Liver (tissue), 8 donors: ENCODE measurements at regions not wholly inside any gene's neighbourhood (a gene's known extent, or its start where the extent isn't known, plus 50 kb on each side); places are given as distances from the start of the nearest gene placed in this dataset.

ENCODE experiments used
- DNase-seq: peaks from one replicate; pipeline ENCODE4 v3.0.0-alpha.2; 2017; ENCODE audit warnings: low spot score
- H3K27ac ChIP-seq, 2 donors: one replicate each; pipeline ENCODE4 v1.7.0; 2013; ENCODE audit warnings: inconsistent platforms in 2 of 2, low read length in 2 of 2, control low read depth in 1 of 2, low read depth in 1 of 2, mild to moderate bottlenecking in 1 of 2
- H3K27me3 ChIP-seq, 4 donors: one replicate each; pipeline versions ENCODE4 v1.6.1 to v1.7.0; 2013; ENCODE audit warnings: low read length in 3 of 4, inconsistent platforms in 1 of 4, mild to moderate bottlenecking in 1 of 4, moderate library complexity in 1 of 4; ENCODE audit not compliant: control insufficient read depth in 4 of 4, insufficient read depth in 4 of 4
- H3K36me3 ChIP-seq, 4 donors: one replicate each; pipeline versions ENCODE4 v1.6.1 to v1.7.0; 2013; ENCODE audit warnings: low read length in 3 of 4, mild to moderate bottlenecking in 3 of 4, low read depth in 1 of 4, moderate library complexity in 1 of 4; ENCODE audit not compliant: control insufficient read depth in 4 of 4, insufficient read depth in 3 of 4
- H3K4me1 ChIP-seq, 4 donors: one replicate each; pipeline versions ENCODE4 v1.6.1 to v1.7.0; 2013; ENCODE audit warnings: low read length in 3 of 4, mild to moderate bottlenecking in 3 of 4, moderate library complexity in 1 of 4; ENCODE audit not compliant: control insufficient read depth in 4 of 4, insufficient read depth in 4 of 4
- H3K4me3 ChIP-seq, 3 donors: one replicate each; pipeline versions ENCODE4 v1.6.1 to v1.7.0; 2013; ENCODE audit warnings: low read length in 3 of 3, control low read depth in 1 of 3, low read depth in 1 of 3, mild to moderate bottlenecking in 1 of 3
- H3K9ac ChIP-seq, 2 donors: one replicate each; pipeline ENCODE4 v1.7.0; 2013; ENCODE audit warnings: low read length in 2 of 2, mild to moderate bottlenecking in 2 of 2, moderate library complexity in 2 of 2, control low read depth in 1 of 2, low read depth in 1 of 2
- H3K9me3 ChIP-seq, 4 donors: one replicate each; pipeline versions ENCODE4 v1.6.1 to v1.7.0; 2013; ENCODE audit warnings: low read length in 3 of 4; ENCODE audit not compliant: control insufficient read depth in 4 of 4
- ATF3 ChIP-seq: IDR thresholded peaks from 2 replicates; pipeline ENCODE4 v1.6.1; 2016; ENCODE audit warnings: antibody characterized with exemption
- CTCF ChIP-seq: fragments of 150-350 bp; IDR thresholded peaks from 2 replicates; pipeline ENCODE4 v1.5.1; 2017; ENCODE audit warnings: improper control_type of control experiment, low read depth, low read length; ENCODE audit not compliant: missing input control
- EGR1 ChIP-seq, 2 donors: IDR thresholded peaks; 2 replicates each; pipeline ENCODE4 v1.6.1; 2016 to 2018; ENCODE audit warnings: antibody characterized with exemption in 2 of 2, low read depth in 2 of 2
- FOXA1 ChIP-seq: IDR thresholded peaks from 2 replicates; pipeline ENCODE4 v1.6.1; 2016; ENCODE audit warnings: antibody characterized with exemption
- FOXA2 ChIP-seq: IDR thresholded peaks from 2 replicates; pipeline ENCODE4 v1.6.1; 2016; ENCODE audit warnings: antibody characterized with exemption
- GABPA ChIP-seq, 2 donors: IDR thresholded peaks in 1 of 2; conservative IDR thresholded peaks in 1 of 2; 2 replicates each; pipeline ENCODE4 v1.6.1; 2016; ENCODE audit warnings: antibody characterized with exemption in 2 of 2, mild to moderate bottlenecking in 1 of 2, moderate library complexity in 1 of 2
- HNF4A ChIP-seq, 2 donors: conservative IDR thresholded peaks; 2 replicates each; pipeline ENCODE4 v1.6.1; 2016; ENCODE audit warnings: antibody characterized with exemption in 2 of 2, mild to moderate bottlenecking in 2 of 2
- HNF4G ChIP-seq: IDR thresholded peaks from 2 replicates; pipeline ENCODE4 v1.6.1; 2016; ENCODE audit warnings: antibody characterized with exemption
- JUND ChIP-seq, 2 donors: IDR thresholded peaks; 2 replicates each; pipeline ENCODE4 v1.6.1; 2016; ENCODE audit warnings: antibody characterized with exemption in 2 of 2
- MAX ChIP-seq: IDR thresholded peaks from 2 replicates; pipeline ENCODE4 v1.6.1; 2016; ENCODE audit warnings: antibody characterized with exemption
- NR2F2 ChIP-seq: IDR thresholded peaks from 2 replicates; pipeline ENCODE4 v1.6.1; 2016; ENCODE audit warnings: antibody characterized with exemption
- RAD21 ChIP-seq, 2 donors: IDR thresholded peaks; 2 replicates each; pipeline ENCODE4 v1.6.1; 2016; ENCODE audit warnings: antibody characterized with exemption in 2 of 2, mild to moderate bottlenecking in 2 of 2
- REST ChIP-seq: IDR thresholded peaks from 2 replicates; pipeline ENCODE4 v1.6.1; 2016; ENCODE audit warnings: antibody characterized with exemption, mild to moderate bottlenecking
- RXRA ChIP-seq, 2 donors: IDR thresholded peaks; 2 replicates each; pipeline ENCODE4 v1.6.1; 2017 to 2018; ENCODE audit warnings: antibody characterized with exemption in 2 of 2, mild to moderate bottlenecking in 1 of 2
- SP1 ChIP-seq: IDR thresholded peaks from 2 replicates; pipeline ENCODE4 v1.6.1; 2018; ENCODE audit warnings: antibody characterized with exemption, mild to moderate bottlenecking
- TAF1 ChIP-seq: conservative IDR thresholded peaks from 2 replicates; pipeline ENCODE4 v1.6.1; 2016; ENCODE audit warnings: antibody characterized with exemption, mild to moderate bottlenecking
- YY1 ChIP-seq: IDR thresholded peaks from 2 replicates; pipeline ENCODE4 v1.6.1; 2016; ENCODE audit warnings: antibody characterized with exemption, mild to moderate bottlenecking
- ZBTB33 ChIP-seq: IDR thresholded peaks from 2 replicates; pipeline ENCODE4 v1.6.1; 2016; ENCODE audit warnings: antibody characterized with exemption
- WGBS: extraction: QIAGEN DNeasy Blood & Tissue Kit; methylation state at CpG from one replicate; pipeline ENCODE4 v1.1.7; 2013; 5-methylcytosine and 5-hydroxymethylcytosine counted together
- donor health status: healthy.
- donor health status: healthy.
- donor health status: healthy.
- donor health status: healthy.
- donor health status: healthy.

GRCh38 chr20:10828180-10828579 is 154.4 kb upstream of the JAG1 start:
- WGBS: 93% methylated on average over 5 of the region's 5 CpGs
- H3K4me1 ChIP-seq: no peaks in the 10 kb centered on the region
- H3K4me3 ChIP-seq: no peak overlapping the region
- TF ChIP-seq TAF1 (no peak), HNF4A (conservative IDR thresholded peaks at IDR 0.05) (no peak), EGR1 (IDR thresholded peaks at IDR 0.05; ENCODE audit: low read depth in 2 of 2) (no peak), MAX (no peak), REST (no peak), JUND (IDR thresholded peaks at IDR 0.05) (no peak), NR2F2 (no peak), ZBTB33 (no peak), YY1 (no peak), HNF4G (no peak), FOXA2 (no peak), RAD21 (IDR thresholded peaks at IDR 0.05) (no peak)
- no peaks in the 10 kb centered on the region for H3K9me3 ChIP-seq
- no peaks in the 10 kb centered on the region for H3K36me3 ChIP-seq
- H3K9ac ChIP-seq: no peak overlapping the region
- H3K27ac ChIP-seq: no peak overlapping the region
- no peaks in the 10 kb centered on the region for H3K27me3 ChIP-seq
- no peak for DNase-seq

- no peak overlapping the region for H3K27ac ChIP-seq
- no peak for TF ChIP-seq FOXA2
- TF ChIP-seq JUND (IDR thresholded peaks at IDR 0.05): no peak
- no peak for TF ChIP-seq CTCF
- no peak for TF ChIP-seq EGR1 (IDR thresholded peaks at IDR 0.05; ENCODE audit: low read depth in 2 of 2)
- TF ChIP-seq MAX: no peak
- TF ChIP-seq RXRA (IDR thresholded peaks at IDR 0.05): no peak
- no peak for TF ChIP-seq NR2F2
- TF ChIP-seq RAD21 (IDR thresholded peaks at IDR 0.05): no peak
- TF ChIP-seq REST: no peak
- no peak for TF ChIP-seq ZBTB33
- TF ChIP-seq HNF4A (conservative IDR thresholded peaks at IDR 0.05): no peak
- no peak for TF ChIP-seq HNF4G
- no peak for TF ChIP-seq TAF1
- TF ChIP-seq GABPA (IDR thresholded peaks at IDR 0.05 in 1 of 2, conservative IDR thresholded peaks at IDR 0.05 in 1 of 2): no peak
- TF ChIP-seq SP1: no peak
- TF ChIP-seq YY1: no peak
- TF ChIP-seq FOXA1: no peak
- TF ChIP-seq ATF3: no peak
Observed at GRCh38 chr20:10832141-10832540, 158.3 kb upstream of the JAG1 start.

More at GRCh38 chr20:10832141-10832540, 158.3 kb upstream of the JAG1 start:
- Histone ChIP-seq H3K9me3 (no peaks in the 10 kb centered on the region), H3K9ac (no peak overlapping the region), H3K36me3 (no peaks in the 10 kb centered on the region), H3K4me1 (no peaks in the 10 kb centered on the region), H3K4me3 (no peak overlapping the region), H3K27me3 (no peaks in the 10 kb centered on the region)
- no peak for DNase-seq
